Lung microvascular endothelial cell (primary cell): ENCODE measurements at regions not wholly inside any gene's neighbourhood (a gene's known extent, or its start where the extent isn't known, plus 50 kb on each side); places are given as distances from the start of the nearest gene placed in this dataset.

ENCODE experiments used
- DNase-seq, 2 donors: peaks; one replicate each; pipeline versions ENCODE4 v3.0.0 to v3.0.0-alpha.2; 2010; ENCODE audit warnings: low read depth in 2 of 2

GRCh38 chr2:204177251-204177976 is 240.9 kb downstream of the ICOS start:
- no peak for DNase-seq

GRCh38 chr2:204177977-204178522 is 241.5 kb downstream of the ICOS start:
- peak; percentile 13 to 46 for DNase-seq

- peak in 1 of 2 donors; percentile 75 for DNase-seq
These were observed 244.1 kb downstream of the ICOS start for GRCh38 chr2:204180649-204181048.

- DNase-seq, result peak in 1 of 2 donors; percentile 43
These were observed 247.0 kb downstream of the ICOS start for GRCh38 chr2:204183608-204184007.

- no peak for DNase-seq
These were observed 247.7 kb downstream of the ICOS start for GRCh38 chr2:204184226-204184625.

GRCh38 chr2:204187229-204188083 is 250.9 kb downstream of the ICOS start:
- no peak for DNase-seq

GRCh38 chr2:204191574-204191973 is 255.0 kb downstream of the ICOS start:
- DNase-seq, result no peak

GRCh38 chr2:204195498-204195897 is 258.9 kb downstream of the ICOS start:
- no peak for DNase-seq

- DNase-seq, result peak in 1 of 2 donors; percentile 15
These were observed 260.9 kb downstream of the ICOS start for GRCh38 chr2:204197336-204198005.

- DNase-seq, result no peak
These were observed 262.8 kb downstream of the ICOS start for GRCh38 chr2:204199357-204199756.

GRCh38 chr2:204201507-204201906 is 264.9 kb downstream of the ICOS start:
- no peak for DNase-seq

GRCh38 chr2:204202253-204202652 is 265.7 kb downstream of the ICOS start:
- no peak for DNase-seq

GRCh38 chr2:204203704-204204103 is 267.1 kb downstream of the ICOS start:
- no peak for DNase-seq

GRCh38 chr2:204205082-204205481 is 268.5 kb downstream of the ICOS start:
- DNase-seq, result no peak

- no peak for DNase-seq
These were observed 269.0 kb downstream of the ICOS start for GRCh38 chr2:204205538-204205937.

GRCh38 chr2:204207866-204208265 is 271.3 kb downstream of the ICOS start:
- no peak for DNase-seq

GRCh38 chr2:204213588-204213987 is 277.0 kb downstream of the ICOS start:
- DNase-seq, result no peak

- DNase-seq, result no peak
These were observed 281.5 kb downstream of the ICOS start for GRCh38 chr2:204218040-204218439.

GRCh38 chr2:204219196-204219595 is 282.6 kb downstream of the ICOS start:
- no peak for DNase-seq

GRCh38 chr2:204220896-204221295 is 284.3 kb downstream of the ICOS start:
- no peak for DNase-seq

- no peak for DNase-seq
These were observed 286.5 kb downstream of the ICOS start for GRCh38 chr2:204223046-204223445.

GRCh38 chr2:204223544-204223943 is 287.0 kb downstream of the ICOS start:
- no peak for DNase-seq
